NOMO-1 (cell line): ENCODE measurements at regions not wholly inside any gene's neighbourhood (a gene's known extent, or its start where the extent isn't known, plus 50 kb on each side); places are given as distances from the start of the nearest gene placed in this dataset.

Source experiments
- DNase-seq, 2 experiments: peaks; one replicate each; lab custom pipeline; 2025; ENCODE audit not compliant: unreplicated experiment in 2 of 2; lab: John Stamatoyannopoulos, UW

GRCh38 chrX:113548308-113549015, 707.8 kb upstream of the AMOT start:
- DNase-seq, result no peak

GRCh38 chrX:113545040-113545439, 704.4 kb upstream of the AMOT start:
- DNase-seq, result no peak

GRCh38 chrX:113539599-113540356, 699.1 kb upstream of the AMOT start:
- DNase-seq, result no peak

- DNase-seq, result no peak
Observed at GRCh38 chrX:113529426-113530013, 688.9 kb upstream of the AMOT start.

- DNase-seq, result peak; percentile 41 to 74
Observed at GRCh38 chrX:113522814-113523213, 682.2 kb upstream of the AMOT start.

- DNase-seq, result no peak
Observed at GRCh38 chrX:113514906-113515305, 674.3 kb upstream of the AMOT start.

GRCh38 chrX:113512700-113513395, 672.2 kb upstream of the AMOT start:
- DNase-seq, result no peak

GRCh38 chrX:113510586-113510985, 670.0 kb upstream of the AMOT start:
- no peak for DNase-seq

GRCh38 chrX:113492895-113493294, 652.3 kb upstream of the AMOT start:
- no peak for DNase-seq

GRCh38 chrX:113473418-113473817, 632.8 kb upstream of the AMOT start:
- no peak for DNase-seq

- DNase-seq, result peak in 1 of 2 experiments; percentile 10
Observed at GRCh38 chrX:113473015-113473414, 632.4 kb upstream of the AMOT start.

GRCh38 chrX:113470166-113470565, 629.5 kb upstream of the AMOT start:
- no peak for DNase-seq

- no peak for DNase-seq
Observed at GRCh38 chrX:113457719-113458118, 617.1 kb upstream of the AMOT start.

- DNase-seq, result no peak
Observed at GRCh38 chrX:113455582-113455981, 615.0 kb upstream of the AMOT start.

- no peak for DNase-seq
Observed at GRCh38 chrX:113429011-113429410, 588.4 kb upstream of the AMOT start.

GRCh38 chrX:113422323-113422722, 581.7 kb upstream of the AMOT start:
- no peak for DNase-seq

- no peak for DNase-seq
Observed at GRCh38 chrX:113421432-113421831, 580.8 kb upstream of the AMOT start.

GRCh38 chrX:113412106-113412505, 571.5 kb upstream of the AMOT start:
- DNase-seq, result no peak

GRCh38 chrX:113408843-113409242, 568.2 kb upstream of the AMOT start:
- no peak for DNase-seq

GRCh38 chrX:113400193-113400704, 559.6 kb upstream of the AMOT start:
- DNase-seq, result no peak
